Transverse colon (tissue), 3 donors: ENCODE measurements at regions not wholly inside any gene's neighbourhood (a gene's known extent, or its start where the extent isn't known, plus 50 kb on each side); places are given as distances from the start of the nearest gene placed in this dataset.

ENCODE experiments used
- CTCF ChIP-seq, 5 experiments: fragments of 200-600 bp in 3 of 5; fragments of 450-650 bp in 2 of 5; sonication (generic) in 3 of 5; IDR thresholded peaks; 1 replicate in 2 of 5; 2 replicates in 3 of 5; pipeline ENCODE4 v1.5.1; 2016 to 2017; ENCODE audit warnings: antibody characterized with exemption in 5 of 5, inconsistent platforms in 3 of 5, mild to moderate bottlenecking in 2 of 5, moderate library complexity in 1 of 5
- EP300 ChIP-seq: sonication (generic); formaldehyde crosslinking; IDR thresholded peaks from one replicate; pipeline ENCODE4 v1.6.1; 2017; ENCODE audit warnings: antibody characterized with exemption, low read depth

GRCh38 chr11:24064309-24064903, 432.4 kb upstream of the LUZP2 start:
- TF ChIP-seq CTCF (IDR thresholded peaks at IDR 0.05) = no peak
- TF ChIP-seq EP300 = no peak
